Peyer's patch (tissue), 4 donors: ENCODE measurements at regions not wholly inside any gene's neighbourhood (a gene's known extent, or its start where the extent isn't known, plus 50 kb on each side); places are given as distances from the start of the nearest gene placed in this dataset.

Experiments used
- DNase-seq, 3 donors: peaks; one replicate each; pipeline ENCODE4 v3.0.0-alpha.2; 2017 to 2019
- H3K27ac ChIP-seq, 4 donors: fragments of 200-600 bp; sonication (generic); one replicate each; pipeline ENCODE4 v1.5.1; 2016 to 2019
- H3K27me3 ChIP-seq, 2 donors: fragments of 200-600 bp; sonication (generic); one replicate each; pipeline ENCODE4 v1.5.1; 2019
- H3K36me3 ChIP-seq, 3 donors: fragments of 200-600 bp; sonication (generic); one replicate each; pipeline ENCODE4 v1.5.1; 2016 to 2019
- H3K4me1 ChIP-seq, 4 donors: fragments of 200-600 bp; sonication (generic); one replicate each; pipeline ENCODE4 v1.5.1; 2016 to 2019
- H3K4me3 ChIP-seq, 4 donors: fragments of 200-600 bp; sonication (generic); 1 replicate in 3 of 4; 2 replicates in 1 of 4; pipeline ENCODE4 v1.5.1; 2016 to 2019; ENCODE audit warnings: mild to moderate bottlenecking in 1 of 4
- H3K9me3 ChIP-seq, 4 donors: fragments of 200-600 bp; sonication (generic); one replicate each; pipeline ENCODE4 v1.5.1; 2016 to 2019; ENCODE audit warnings: mild to moderate bottlenecking in 1 of 4
- POLR2A ChIP-seq, 2 donors: fragments of 450-650 bp; IDR thresholded peaks; one replicate each; pipeline ENCODE4 v1.5.1; 2017; ENCODE audit warnings: antibody characterized with exemption in 2 of 2, mild to moderate bottlenecking in 2 of 2, moderate library complexity in 2 of 2
- TF ChIP-seq, protein P1 (sequence below), 6 experiments: fragments of 450-650 bp in 4 of 6; fragments of 200-600 bp in 2 of 6; sonication (generic) in 1 of 6; IDR thresholded peaks; one replicate each; pipeline ENCODE4 v1.5.1; 2017 to 2019; ENCODE audit warnings: antibody characterized with exemption in 6 of 6, mild to moderate bottlenecking in 3 of 6, moderate library complexity in 1 of 6

DNA sequence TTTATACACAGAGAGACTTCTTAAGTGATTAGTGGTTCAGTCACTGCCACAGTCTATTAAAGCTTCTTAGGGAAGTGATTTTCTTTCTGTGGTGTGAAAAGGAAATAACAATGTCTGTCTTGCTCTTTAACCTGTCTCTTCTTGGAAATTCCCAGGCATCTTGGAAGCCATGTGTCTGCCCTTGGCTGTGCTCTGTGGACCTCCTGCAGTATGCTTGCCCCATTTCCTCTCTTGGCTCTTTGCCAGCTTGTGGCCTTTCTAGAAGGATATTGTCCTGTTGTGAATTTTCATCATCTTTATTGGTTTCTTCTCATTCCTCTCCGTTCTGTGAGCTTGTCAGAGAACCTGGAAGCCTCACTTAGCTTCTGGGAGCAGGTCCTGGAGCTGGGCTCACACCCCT, 338.4 kb upstream of the C2CD4B start:
- Histone ChIP-seq H3K9me3 (no peaks in the 10 kb centered on the region), H3K4me1 (no peaks in the 10 kb centered on the region), H3K27ac (no peak overlapping the region), H3K4me3 (no peak overlapping the region), H3K36me3 (no peaks in the 10 kb centered on the region), H3K27me3 (no peaks in the 10 kb centered on the region)
- TF ChIP-seq POLR2A (IDR thresholded peaks at IDR 0.05), result no peak
- TF ChIP-seq, protein P1, sequence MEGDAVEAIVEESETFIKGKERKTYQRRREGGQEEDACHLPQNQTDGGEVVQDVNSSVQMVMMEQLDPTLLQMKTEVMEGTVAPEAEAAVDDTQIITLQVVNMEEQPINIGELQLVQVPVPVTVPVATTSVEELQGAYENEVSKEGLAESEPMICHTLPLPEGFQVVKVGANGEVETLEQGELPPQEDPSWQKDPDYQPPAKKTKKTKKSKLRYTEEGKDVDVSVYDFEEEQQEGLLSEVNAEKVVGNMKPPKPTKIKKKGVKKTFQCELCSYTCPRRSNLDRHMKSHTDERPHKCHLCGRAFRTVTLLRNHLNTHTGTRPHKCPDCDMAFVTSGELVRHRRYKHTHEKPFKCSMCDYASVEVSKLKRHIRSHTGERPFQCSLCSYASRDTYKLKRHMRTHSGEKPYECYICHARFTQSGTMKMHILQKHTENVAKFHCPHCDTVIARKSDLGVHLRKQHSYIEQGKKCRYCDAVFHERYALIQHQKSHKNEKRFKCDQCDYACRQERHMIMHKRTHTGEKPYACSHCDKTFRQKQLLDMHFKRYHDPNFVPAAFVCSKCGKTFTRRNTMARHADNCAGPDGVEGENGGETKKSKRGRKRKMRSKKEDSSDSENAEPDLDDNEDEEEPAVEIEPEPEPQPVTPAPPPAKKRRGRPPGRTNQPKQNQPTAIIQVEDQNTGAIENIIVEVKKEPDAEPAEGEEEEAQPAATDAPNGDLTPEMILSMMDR (IDR thresholded peaks at IDR 0.05), result no peak
- no peak for DNase-seq

- H3K27me3 ChIP-seq, result no peaks in the 10 kb centered on the region
- H3K36me3 ChIP-seq, result no peaks in the 10 kb centered on the region
- H3K4me1 ChIP-seq, result no peaks in the 10 kb centered on the region
- peak overlapping the region in 2 of 4 donors; percentile 12 to 26 for H3K27ac ChIP-seq
- no peak overlapping the region for H3K4me3 ChIP-seq
- TF ChIP-seq, protein P1 (IDR thresholded peaks at IDR 0.05), result no peak
- TF ChIP-seq POLR2A (IDR thresholded peaks at IDR 0.05), result no peak
- H3K9me3 ChIP-seq, result no peaks in the 10 kb centered on the region
- DNase-seq, result no peak
These were observed 340.7 kb upstream of the C2CD4B start for GRCh38 chr15:62505762-62506161.

DNA sequence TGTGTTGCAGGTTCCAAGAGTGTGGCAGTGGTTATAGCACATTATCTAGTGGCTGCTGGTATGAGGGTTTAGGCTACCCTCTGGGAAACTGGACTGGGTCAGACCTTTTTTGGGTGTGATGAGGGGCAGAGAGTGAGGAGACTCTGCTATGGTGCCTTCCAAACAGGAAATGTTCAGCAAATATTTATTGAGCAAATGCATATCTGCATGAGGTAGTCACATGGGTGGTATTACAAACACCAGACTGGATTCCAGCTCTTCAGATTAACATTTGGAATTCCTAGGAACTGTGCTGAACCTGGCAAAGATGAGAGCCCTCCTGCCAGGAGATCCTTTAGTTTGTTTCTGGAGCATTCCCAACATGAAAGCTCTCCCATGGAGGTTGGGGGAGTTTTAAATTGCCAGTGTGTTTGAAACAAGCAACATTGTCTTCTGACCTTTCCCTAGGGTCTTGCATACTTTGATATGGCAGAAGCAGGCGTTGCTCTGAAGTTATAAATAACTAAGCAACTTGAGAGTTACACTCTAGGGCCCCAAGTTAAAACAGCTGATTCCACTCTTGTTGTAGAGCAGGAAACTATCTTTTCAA, 341.2 kb upstream of the C2CD4B start:
- no peak overlapping the region for H3K4me3 ChIP-seq
- no peak for TF ChIP-seq POLR2A (IDR thresholded peaks at IDR 0.05)
- no peaks in the 10 kb centered on the region for H3K36me3 ChIP-seq
- no peaks in the 10 kb centered on the region for H3K9me3 ChIP-seq
- no peaks in the 10 kb centered on the region for H3K4me1 ChIP-seq
- no peaks in the 10 kb centered on the region for H3K27me3 ChIP-seq
- DNase-seq, result no peak
- H3K27ac ChIP-seq, result peak overlapping the region in 2 of 4 donors; percentile 12 to 26

DNA sequence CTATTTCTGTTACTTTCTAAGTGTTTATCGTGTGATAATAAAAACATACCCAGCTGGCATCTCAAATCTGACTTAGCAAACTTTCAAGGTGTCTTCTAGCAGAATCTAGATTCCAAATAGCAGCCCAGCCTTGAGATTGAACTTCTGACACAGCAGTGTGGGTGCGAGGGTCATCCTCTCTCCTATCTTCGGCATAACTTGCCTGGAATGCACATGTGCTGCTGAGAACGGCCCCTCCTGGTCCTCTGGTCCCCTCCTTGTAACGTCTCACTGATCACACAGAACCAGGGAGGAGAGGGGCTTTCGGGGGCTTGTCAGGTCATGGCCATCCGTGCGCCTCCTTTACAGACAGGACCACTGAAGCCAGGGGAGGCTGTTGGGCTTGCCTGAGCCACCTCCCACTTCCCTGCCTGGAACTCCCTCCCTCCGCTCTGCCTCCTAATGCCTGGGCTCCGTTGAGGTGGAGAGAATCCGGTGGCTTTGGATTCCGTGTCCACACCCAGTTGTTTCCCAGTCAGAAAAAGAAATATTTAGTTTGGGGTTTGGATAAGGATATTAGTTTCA, 344.4 kb upstream of the C2CD4B start:
- no peaks in the 10 kb centered on the region for H3K4me1 ChIP-seq
- no peak for DNase-seq
- no peak overlapping the region for H3K27ac ChIP-seq
- H3K36me3 ChIP-seq, result no peaks in the 10 kb centered on the region
- TF ChIP-seq POLR2A (IDR thresholded peaks at IDR 0.05), result no peak
- TF ChIP-seq, protein P1 (IDR thresholded peaks at IDR 0.05), result no peak
- no peak overlapping the region for H3K4me3 ChIP-seq
- H3K9me3 ChIP-seq, result no peaks in the 10 kb centered on the region
- no peaks in the 10 kb centered on the region for H3K27me3 ChIP-seq

GRCh38 chr15:62510791-62511190, 345.7 kb upstream of the C2CD4B start:
- H3K4me1 ChIP-seq, result no peaks in the 10 kb centered on the region

DNA sequence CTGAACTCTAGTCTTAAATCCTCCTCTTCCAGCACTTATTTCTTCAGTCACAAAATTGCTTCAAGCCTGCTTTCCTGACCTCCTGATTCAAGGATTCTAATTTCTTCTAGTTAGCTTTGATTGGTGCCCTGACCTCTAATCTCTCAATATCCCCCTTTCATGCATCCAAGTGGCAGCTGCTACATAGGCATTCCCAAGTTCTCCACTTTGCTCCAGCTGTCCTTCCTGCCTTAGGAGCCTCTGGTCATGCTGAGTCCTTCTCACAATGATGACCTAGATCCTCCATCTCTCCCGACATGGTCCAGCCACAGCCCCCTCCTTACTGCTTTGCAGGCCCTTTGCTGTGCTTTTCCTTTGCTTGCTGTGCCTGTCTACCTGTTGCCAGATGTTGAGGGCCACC, 347.8 kb upstream of the C2CD4B start:
- DNase-seq, result no peak
- no peaks in the 10 kb centered on the region for H3K36me3 ChIP-seq
- no peak overlapping the region for H3K27ac ChIP-seq
- H3K9me3 ChIP-seq, result no peaks in the 10 kb centered on the region
- TF ChIP-seq, protein P1 (IDR thresholded peaks at IDR 0.05), result no peak
- no peak for TF ChIP-seq POLR2A (IDR thresholded peaks at IDR 0.05)
- H3K27me3 ChIP-seq, result no peaks in the 10 kb centered on the region
- H3K4me1 ChIP-seq, result no peaks in the 10 kb centered on the region
- H3K4me3 ChIP-seq, result no peak overlapping the region

More at GRCh38 chr15:62510791-62511190, 345.7 kb upstream of the C2CD4B start:
- no peaks in the 10 kb centered on the region for H3K9me3 ChIP-seq
- H3K36me3 ChIP-seq, result no peaks in the 10 kb centered on the region
- TF ChIP-seq, protein P1 (IDR thresholded peaks at IDR 0.05), result no peak
- H3K4me3 ChIP-seq, result no peak overlapping the region
- no peaks in the 10 kb centered on the region for H3K27me3 ChIP-seq
- no peak overlapping the region for H3K27ac ChIP-seq
- no peak for DNase-seq
